HAP-1 (cell line): ENCODE measurements at regions not wholly inside any gene's neighbourhood (a gene's known extent, or its start where the extent isn't known, plus 50 kb on each side); places are given as distances from the start of the nearest gene placed in this dataset.

Experiments
- DNase-seq, 2 experiments: peaks; one replicate each; pipeline ENCODE4 v3.0.0-alpha.2; 2016 to 2020; ENCODE audit warnings: low spot score in 2 of 2
- H3K27me3 ChIP-seq: fragments of 250-450 bp; sonication (Bioruptor Pico); 2 replicates; pipeline ENCODE4 v1.5.1; 2020; ENCODE audit warnings: low read depth, mild to moderate bottlenecking, moderate library complexity
- H3K36me3 ChIP-seq: fragments of 250-450 bp; sonication (Bioruptor Pico); replicated peaks from 2 replicates; pipeline ENCODE4 v1.5.1; 2020; ENCODE audit warnings: mild to moderate bottlenecking
- H3K4me1 ChIP-seq: fragments of 250-450 bp; sonication (Bioruptor Pico); 2 replicates; pipeline ENCODE4 v1.5.1; 2020; ENCODE audit warnings: mild to moderate bottlenecking
- H3K4me3 ChIP-seq: fragments of 250-450 bp; sonication (Bioruptor Pico); 2 replicates; pipeline ENCODE4 v1.5.1; 2020; ENCODE audit warnings: mild to moderate bottlenecking, moderate library complexity
- H3K9me3 ChIP-seq: fragments of 250-450 bp; sonication (Bioruptor Pico); 2 replicates; pipeline ENCODE4 v1.5.1; 2020; ENCODE audit warnings: mild to moderate bottlenecking, moderate library complexity
- in situ Hi-C: fragments of 300-500 bp; cut with MboI; formaldehyde crosslinking; loops from 3 replicates; pipeline ENCODE4 v1.14.3; 2020; ENCODE audit warnings: low sequenced_read_pairs, inconsistent platforms, mixed read lengths

DNA sequence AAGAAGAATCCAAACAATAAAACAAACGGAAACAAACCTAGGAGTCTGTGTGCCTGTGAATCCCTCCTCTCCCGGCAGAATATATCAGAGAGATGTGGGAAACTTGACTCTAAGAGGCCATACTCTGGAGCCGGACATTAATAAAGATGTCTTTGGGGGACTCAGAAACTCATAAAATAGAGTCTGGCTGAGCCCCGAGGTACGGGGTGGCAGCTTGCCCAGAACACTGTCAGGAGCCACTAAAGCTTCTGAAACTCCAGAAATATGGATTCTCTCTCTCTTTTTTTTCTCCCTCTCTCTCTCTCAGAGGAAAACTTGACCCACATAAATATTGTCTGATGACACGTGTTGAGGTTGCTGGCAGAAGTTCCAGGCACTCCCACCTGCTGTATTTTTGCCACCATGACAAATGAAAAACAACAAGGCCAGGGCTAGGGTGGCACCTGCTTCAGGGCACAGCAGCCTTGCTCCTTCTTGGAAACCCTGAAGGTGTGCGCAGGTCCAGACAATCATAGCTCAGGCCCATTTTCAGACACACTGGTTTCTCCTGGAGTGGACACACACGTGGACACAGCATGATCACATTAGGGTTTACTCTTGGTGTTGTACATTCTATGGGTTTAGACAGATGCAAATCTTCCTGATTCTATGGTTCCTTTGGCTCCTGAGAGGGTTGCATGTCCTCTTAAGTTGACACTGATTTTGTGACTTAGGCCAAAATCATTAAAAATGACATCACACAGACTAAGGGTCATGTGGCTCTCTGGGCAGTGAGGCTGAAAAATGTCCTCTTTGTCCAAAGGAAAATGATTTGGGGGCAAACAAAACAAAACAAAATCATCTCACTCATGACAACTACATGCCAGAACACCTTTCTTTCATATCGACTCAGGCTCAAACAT, 282.6 kb upstream of the IRX3 start:
- no peaks in the 10 kb centered on the region for H3K36me3 ChIP-seq
- in situ Hi-C loops = no loop called here
- H3K4me3 ChIP-seq = no peak overlapping the region
- no peaks in the 10 kb centered on the region for H3K9me3 ChIP-seq
- no peaks in the 10 kb centered on the region for H3K27me3 ChIP-seq
- peaks cover 3% of the 10 kb centered on the region; the same call in 1 of the 2 replicates for H3K4me1 ChIP-seq
- no peak for DNase-seq

DNA sequence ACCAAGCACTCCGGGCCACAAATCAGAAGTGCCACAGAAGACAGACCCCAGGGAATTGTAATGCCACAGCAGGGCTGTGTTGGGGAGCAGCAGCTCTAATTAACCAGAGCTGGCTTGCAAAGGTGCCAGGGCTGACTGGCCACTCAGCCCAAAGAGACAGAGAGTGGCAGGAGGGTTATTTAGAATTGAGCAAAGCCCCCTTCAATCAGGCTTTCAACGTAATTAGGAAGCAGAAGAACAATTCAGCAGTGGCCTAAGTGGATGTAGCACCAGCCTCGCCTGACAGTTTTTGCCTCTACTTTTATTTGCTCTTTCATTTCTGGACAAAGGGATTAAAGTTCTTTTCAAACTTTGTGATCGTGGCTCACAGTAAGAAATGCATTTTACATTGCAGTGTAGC, 278.3 kb upstream of the IRX3 start:
- H3K27me3 ChIP-seq = no peaks in the 10 kb centered on the region
- DNase-seq = peak; percentile 37 to 60
- peaks cover 3% of the 10 kb centered on the region; the same call in 1 of the 2 replicates for H3K4me1 ChIP-seq
- no peaks in the 10 kb centered on the region for H3K9me3 ChIP-seq
- H3K36me3 ChIP-seq = no peaks in the 10 kb centered on the region
- in situ Hi-C loops = no loop called here
- H3K4me3 ChIP-seq = no peak overlapping the region

DNA sequence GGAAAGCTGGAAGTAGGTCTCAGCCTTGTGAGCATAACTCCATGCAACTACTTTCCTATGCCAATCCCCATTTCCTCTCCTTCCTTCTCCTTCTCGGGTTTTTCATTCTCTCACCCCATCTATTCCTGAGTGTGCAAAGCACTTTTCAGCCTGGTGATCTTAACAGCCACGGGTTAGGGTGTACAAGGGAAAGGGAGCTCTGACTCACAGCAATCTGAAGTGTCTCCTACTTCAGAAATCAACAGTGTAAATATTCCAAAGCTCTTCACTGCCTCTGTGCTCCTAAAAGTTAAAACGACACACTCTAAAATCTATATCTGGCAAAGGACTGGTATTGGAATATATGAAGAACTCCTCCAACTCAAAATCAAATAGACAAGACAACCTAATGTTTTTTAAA, 268.0 kb upstream of the IRX3 start:
- in situ Hi-C loops = no loop called here
- Histone ChIP-seq H3K36me3 (no peaks in the 10 kb centered on the region), H3K27me3 (no peaks in the 10 kb centered on the region), H3K4me3 (no peak overlapping the region), H3K4me1 (no peaks in the 10 kb centered on the region), H3K9me3 (no peaks in the 10 kb centered on the region)
- DNase-seq = no peak

DNA sequence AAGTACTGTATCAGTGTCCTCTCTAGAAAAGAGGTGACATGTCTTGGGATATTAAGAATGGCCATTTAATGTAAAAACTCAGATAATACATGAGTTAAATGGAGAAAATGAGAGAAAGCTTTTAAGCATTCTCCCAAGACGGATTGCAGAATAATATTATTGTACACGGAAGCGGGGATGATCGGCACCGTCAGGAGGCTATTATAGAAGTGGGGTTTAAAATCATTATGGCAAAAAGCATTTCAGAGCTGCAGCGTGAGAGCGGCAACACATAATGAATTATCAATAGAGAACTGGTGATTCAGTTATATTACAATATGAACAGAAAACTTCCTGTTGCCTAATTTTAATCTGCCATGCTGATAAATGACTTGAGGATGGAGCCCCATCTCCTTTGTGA, 261.7 kb upstream of the IRX3 start:
- peaks cover 3% of the 10 kb centered on the region; the same call in 1 of the 2 replicates for H3K27me3 ChIP-seq
- no peaks in the 10 kb centered on the region for H3K9me3 ChIP-seq
- DNase-seq = no peak
- in situ Hi-C loops = no loop called here
- no peaks in the 10 kb centered on the region for H3K36me3 ChIP-seq
- no peaks in the 10 kb centered on the region for H3K4me1 ChIP-seq
- H3K4me3 ChIP-seq = no peak overlapping the region

DNA sequence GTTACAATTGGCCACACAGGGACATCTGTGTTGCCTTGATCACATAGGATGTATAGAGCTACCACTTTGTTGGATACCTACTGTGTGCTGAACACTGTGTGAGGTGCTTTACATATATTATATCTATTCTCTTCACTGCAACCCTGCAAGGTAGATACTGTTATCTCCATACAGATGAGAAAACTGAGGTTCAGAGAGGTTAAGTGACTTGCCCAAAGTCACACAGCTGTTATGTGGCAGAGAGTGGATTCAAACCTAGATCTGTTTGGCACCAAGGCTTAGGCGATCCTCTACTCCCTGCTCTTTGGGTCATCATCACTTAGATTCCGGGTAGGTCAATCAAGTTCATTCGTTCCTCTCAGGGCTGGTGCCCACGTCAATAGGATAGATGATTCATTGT, 260.5 kb upstream of the IRX3 start:
- in situ Hi-C loops = no loop called here
- DNase-seq = no peak
- Histone ChIP-seq H3K36me3 (no peaks in the 10 kb centered on the region), H3K9me3 (no peaks in the 10 kb centered on the region), H3K4me3 (no peak overlapping the region), H3K4me1 (no peaks in the 10 kb centered on the region), H3K27me3 (peaks cover 3% of the 10 kb centered on the region; the same call in 1 of the 2 replicates)

DNA sequence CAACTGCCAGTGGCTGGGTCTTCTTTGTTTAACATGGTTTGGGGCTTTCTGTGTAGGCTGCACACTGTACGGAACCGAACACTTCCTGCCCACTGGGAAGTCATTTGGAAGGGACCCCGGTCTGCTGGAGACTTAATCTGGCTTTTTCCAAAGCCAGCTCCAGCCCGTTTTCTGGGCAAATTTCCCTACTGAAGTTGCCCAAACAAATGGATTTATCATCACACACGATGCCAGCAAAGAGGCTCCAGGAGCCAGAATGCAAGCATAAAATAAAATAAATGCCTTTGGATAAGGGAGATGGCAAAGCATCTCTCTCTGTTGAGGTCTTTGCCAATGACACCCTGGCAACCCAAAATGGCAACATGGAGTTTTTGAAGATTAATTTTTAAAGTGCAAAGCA, 259.9 kb upstream of the IRX3 start:
- no peak overlapping the region for H3K4me3 ChIP-seq
- no peak for DNase-seq
- in situ Hi-C loops = no loop called here
- no peaks in the 10 kb centered on the region for H3K36me3 ChIP-seq
- H3K27me3 ChIP-seq = peaks cover 3% of the 10 kb centered on the region; the same call in 1 of the 2 replicates
- H3K9me3 ChIP-seq = no peaks in the 10 kb centered on the region
- no peaks in the 10 kb centered on the region for H3K4me1 ChIP-seq

DNA sequence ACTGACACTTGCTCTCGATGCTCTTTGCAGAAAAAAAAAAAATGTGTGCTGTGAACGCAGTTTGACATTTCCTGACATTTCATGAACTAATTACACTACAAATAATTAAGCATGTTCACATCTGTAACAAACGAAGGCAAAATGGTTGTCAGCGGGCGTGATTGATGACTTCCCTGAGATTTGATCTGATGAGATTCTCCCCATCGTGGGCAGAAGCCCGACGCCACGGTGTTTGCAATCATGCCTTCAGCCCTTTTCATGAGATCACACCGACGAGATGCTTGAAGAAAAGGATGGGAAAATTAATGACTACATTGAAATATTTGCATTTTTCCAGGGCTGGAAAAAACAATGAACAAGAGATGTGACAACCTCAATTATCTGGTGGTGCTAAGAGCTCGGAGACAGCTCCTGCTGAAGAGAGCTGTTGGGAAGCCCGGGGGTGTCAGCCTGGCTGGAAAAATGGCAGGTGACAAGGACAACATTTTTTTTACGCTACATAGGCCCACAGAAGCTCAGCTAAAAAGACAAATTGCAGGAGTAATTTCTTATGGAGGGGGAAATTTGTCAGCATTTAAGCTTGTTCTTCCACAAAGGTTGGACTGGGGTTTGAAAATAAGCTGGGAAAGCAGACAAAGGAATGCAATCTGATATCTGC, 259.4 kb upstream of the IRX3 start:
- H3K9me3 ChIP-seq = no peaks in the 10 kb centered on the region
- H3K36me3 ChIP-seq = no peaks in the 10 kb centered on the region
- peak in 1 of 2 experiments; percentile 8 for DNase-seq
- in situ Hi-C loops = no loop called here
- no peaks in the 10 kb centered on the region for H3K4me1 ChIP-seq
- H3K27me3 ChIP-seq = peaks cover 3% of the 10 kb centered on the region; the same call in 1 of the 2 replicates
- no peak overlapping the region for H3K4me3 ChIP-seq

DNA sequence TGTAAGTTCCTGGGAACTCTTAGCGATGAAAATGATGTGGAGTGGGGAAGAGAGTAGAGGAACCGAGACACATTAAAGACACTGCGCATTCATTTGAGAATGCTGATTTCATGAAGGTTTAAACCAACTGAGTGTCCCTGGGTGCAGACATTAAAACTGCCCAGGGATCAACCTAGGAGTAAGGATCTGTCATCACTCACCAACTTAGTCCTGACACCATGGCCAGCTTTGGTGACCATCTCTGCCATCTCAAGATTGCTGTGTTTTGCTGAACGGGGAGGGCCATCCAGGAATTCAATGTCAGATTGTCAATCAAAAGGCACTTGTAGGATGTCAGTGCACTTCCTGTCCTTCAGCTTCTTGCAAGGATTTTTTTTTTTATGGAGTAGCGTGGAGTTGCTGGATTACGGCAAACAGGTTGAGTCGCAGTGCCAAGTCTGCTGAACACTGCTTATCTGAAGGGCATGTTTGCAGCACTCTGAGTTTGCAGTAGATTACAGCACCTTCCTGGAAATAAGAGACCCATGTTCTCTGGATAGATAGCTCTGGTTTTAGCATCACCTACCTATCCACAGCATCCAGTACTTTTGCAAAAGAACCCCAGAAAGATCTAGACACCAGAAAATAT, 258.1 kb upstream of the IRX3 start:
- Histone ChIP-seq H3K27me3 (peaks cover 5% of the 10 kb centered on the region; the same call in 1 of the 2 replicates), H3K36me3 (no peaks in the 10 kb centered on the region), H3K4me1 (no peaks in the 10 kb centered on the region), H3K4me3 (no peak overlapping the region), H3K9me3 (no peaks in the 10 kb centered on the region)
- DNase-seq = no peak
- in situ Hi-C loops = no loop called here

DNA sequence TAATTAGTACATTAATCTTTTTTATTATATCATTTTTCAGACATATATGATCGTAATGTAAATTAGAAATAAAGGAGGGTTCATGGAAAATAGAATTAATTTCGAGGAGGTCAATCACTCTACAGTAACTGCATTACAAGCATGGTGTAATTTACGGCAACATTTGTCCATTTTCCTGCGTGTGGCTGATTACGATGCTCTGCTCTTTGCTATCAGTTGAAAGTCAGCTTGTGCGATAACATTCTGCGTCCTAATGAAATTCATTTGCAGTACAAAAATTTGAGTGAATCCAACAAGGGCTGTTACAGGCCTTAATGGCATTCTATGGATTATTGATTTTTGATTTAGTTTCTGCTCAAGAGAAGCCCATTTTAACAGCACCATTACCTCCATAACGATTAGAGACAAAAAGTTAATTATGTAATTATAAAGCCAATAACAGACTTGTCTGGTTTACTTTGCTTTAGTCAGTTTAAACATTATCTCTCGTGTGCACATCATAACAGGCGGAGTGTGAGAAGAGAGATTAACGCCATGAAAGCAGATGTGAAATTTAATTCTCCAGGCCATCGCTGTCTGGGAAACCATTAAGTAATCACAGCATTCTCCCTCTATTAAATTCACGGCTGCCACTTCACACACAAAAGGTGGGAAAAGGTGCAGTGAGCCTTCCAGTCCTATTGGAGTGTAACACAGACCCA, 256.4 kb upstream of the IRX3 start:
- peaks cover 5% of the 10 kb centered on the region; the same call in 1 of the 2 replicates for H3K27me3 ChIP-seq
- H3K9me3 ChIP-seq = no peaks in the 10 kb centered on the region

DNA sequence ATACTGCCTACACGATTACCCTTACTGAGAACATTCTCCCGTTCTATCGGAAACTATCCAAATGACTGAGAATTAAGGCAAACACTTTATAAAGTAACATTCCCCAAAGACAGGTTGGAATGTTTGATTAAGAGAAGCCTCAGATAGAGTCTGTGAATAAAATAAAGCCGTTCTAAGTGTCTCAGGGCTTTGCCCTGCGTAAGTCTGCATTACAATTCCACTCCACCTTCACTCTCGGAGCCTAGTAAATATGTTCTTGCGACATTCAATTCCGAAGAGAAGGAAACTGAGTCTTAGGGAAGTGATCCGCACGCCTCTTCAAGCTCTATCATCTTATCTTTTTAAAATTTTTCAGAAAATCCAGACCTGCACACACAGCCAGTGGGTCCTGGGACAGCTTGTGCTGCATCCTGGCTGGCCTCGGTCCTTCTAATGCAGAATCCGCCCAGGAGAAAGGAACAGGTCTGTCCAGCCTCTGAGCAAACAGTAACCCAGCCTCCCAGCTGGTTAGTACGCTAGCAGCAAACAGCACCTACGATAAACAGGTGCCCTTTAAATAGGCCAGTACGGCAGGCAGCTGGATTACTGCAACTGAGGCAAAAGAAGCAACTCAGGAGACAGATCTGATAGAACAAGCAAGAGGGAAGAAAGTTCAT, 254.1 kb upstream of the IRX3 start:
- H3K36me3 ChIP-seq = no peaks in the 10 kb centered on the region
- H3K4me3 ChIP-seq = no peak overlapping the region
- in situ Hi-C loops = no loop called here
- H3K9me3 ChIP-seq = no peaks in the 10 kb centered on the region
- H3K4me1 ChIP-seq = no peaks in the 10 kb centered on the region
- no peak for DNase-seq
- H3K27me3 ChIP-seq = 0 out of 2 replicates have a peak, but pooled peaks cover 2% of the 10 kb centered on the region

More for the DNA sequence above, 256.4 kb upstream of the IRX3 start:
- no peaks in the 10 kb centered on the region for H3K36me3 ChIP-seq
- in situ Hi-C loops = no loop called here
- no peaks in the 10 kb centered on the region for H3K4me1 ChIP-seq
- DNase-seq = no peak
- no peak overlapping the region for H3K4me3 ChIP-seq

DNA sequence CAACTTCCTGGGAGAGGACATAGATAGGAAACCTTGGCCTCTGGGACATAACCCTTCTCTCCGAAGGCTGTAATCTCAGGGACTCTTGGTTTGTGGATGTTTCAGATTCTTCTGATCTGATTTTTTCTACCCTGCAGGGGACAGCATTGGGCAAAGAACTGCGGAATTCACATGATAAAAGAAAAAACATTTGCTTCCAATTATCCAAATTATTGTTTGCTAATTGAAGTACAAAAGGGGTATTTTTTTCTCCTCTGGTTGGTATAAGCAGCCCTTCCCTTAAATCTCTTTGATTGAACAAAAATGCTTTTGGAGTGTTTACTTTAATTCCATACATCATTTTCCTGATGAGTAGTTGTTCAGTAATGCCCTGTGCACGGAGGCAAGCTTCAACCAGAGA, 251.7 kb upstream of the IRX3 start:
- DNase-seq = no peak

DNA sequence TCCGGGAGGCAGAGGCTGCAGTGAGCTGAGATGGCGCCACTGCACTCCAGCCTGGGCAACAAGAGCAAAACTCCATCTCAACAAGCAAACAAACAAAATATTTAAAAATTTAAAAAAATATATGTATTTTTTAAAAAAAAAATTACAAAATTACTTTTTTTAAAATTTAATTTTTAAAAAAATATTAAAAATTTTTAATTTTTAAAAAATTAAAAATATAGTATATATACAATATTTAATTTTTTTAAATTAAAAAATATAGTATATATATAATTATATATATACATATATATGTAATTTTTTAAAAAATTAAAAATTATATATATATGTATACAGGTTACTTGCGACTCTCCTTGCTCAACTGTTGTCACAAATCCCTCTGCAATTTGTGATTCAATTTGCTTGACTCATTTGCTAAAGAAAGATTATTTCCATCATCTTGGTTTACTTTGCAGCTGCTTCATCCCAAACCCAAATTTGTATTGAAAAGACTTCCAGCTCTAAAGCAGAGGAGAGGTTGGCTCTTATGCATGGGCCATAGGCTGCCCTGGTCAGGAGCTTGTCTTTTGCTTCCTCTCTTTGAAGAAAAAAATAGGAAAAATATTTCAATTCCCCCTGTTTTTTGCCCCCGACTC, 247.4 kb upstream of the IRX3 start:
- no peaks in the 10 kb centered on the region for H3K27me3 ChIP-seq
- in situ Hi-C loops = no loop called here

More for the DNA sequence above, 251.7 kb upstream of the IRX3 start:
- Histone ChIP-seq H3K4me3 (no peak overlapping the region), H3K27me3 (0 out of 2 replicates have a peak, but pooled peaks cover 2% of the 10 kb centered on the region), H3K9me3 (no peaks in the 10 kb centered on the region), H3K36me3 (no peaks in the 10 kb centered on the region), H3K4me1 (no peaks in the 10 kb centered on the region)
- in situ Hi-C loops = no loop called here

More for the DNA sequence above, 247.4 kb upstream of the IRX3 start:
- DNase-seq = no peak
- Histone ChIP-seq H3K9me3 (no peaks in the 10 kb centered on the region), H3K4me1 (no peaks in the 10 kb centered on the region), H3K4me3 (no peak overlapping the region), H3K36me3 (no peaks in the 10 kb centered on the region)
